ENCODE measurements at regions not wholly inside any gene's neighbourhood (a gene's known extent, or its start where the extent isn't known, plus 50 kb on each side); places are given as distances from the start of the nearest gene placed in this dataset.

- no peak for TF ChIP-seq EZH2 (IDR thresholded peaks at IDR 0.05; ENCODE audit: borderline replicate concordance, insufficient read depth, low read depth, low read length, poor library complexity, severe bottlenecking)
- TF ChIP-seq CTCF (IDR thresholded peaks at IDR 0.05): no peak
Measured at GRCh38 chr7:24403557-24403956, 119.6 kb downstream of the NPY start.

Measured in B cell (primary cell).